ENCODE measurements at regions not wholly inside any gene's neighbourhood (a gene's known extent, or its start where the extent isn't known, plus 50 kb on each side); places are given as distances from the start of the nearest gene placed in this dataset.

DNA sequence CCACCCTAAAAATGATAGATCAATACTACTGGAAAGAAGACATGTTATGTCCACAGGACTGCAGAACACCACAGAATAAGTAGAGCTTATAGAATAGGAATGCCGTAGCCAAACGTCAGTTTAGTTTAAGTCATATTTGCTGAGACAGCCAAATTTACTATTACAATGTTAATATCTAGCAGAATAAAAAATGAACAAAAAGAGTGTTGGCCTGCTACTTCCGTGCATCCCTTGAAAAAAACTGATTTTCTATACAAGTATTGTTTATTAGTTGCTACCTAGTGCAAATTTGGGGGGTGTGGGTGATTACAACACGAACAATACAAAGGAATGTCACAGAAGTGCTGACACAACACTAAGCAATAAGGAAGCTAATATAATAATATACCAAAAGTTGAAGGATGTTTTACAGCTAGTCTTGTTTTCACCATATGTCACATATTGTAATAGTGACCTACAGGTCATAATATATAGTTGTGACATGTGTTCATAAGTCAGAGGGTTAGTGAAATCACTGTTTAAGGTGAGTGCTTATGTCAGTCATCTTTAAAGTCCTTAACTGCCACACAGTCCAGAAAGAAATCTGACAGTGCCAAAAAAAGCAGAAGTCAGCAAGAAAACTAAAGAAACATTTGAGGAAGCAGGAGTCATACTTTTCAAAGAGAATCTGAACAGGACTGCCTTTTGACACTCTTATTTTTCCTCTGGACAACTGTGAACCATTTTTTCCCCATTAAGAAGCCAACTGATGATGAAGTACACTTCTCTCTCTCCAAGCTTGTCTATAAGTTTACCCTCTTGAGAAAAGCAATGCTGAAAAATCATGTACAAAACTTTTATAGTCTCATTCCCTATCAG is 376.4 kb downstream of the ZEB2 start:
- H3K27ac ChIP-seq: no peak overlapping the region

DNA sequence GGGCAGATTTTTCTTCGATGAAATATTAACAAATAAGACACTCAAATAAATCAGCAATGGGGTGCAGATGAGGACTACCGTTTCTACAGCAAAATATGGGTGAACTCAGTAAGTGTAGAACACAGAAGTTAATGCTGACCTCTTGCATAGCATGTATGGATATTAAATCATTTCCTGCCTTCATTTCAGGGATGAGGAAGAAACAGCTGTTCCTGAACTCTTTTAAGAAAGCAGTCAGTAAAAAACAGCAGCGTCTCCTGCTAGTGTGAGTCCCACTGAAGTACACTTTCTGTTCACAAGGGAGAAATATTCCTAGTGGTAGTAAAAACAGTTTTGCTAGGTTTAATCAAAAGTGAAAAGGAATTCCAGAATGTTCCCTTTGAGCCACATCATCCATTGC is 379.0 kb downstream of the ZEB2 start:
- no peaks in the 10 kb centered on the region for H3K9me3 ChIP-seq (ENCODE audit: severe bottlenecking)
- no peak overlapping the region for H3K4me3 ChIP-seq (ENCODE audit: low read depth, low read length)
- no peak overlapping the region for H3K27ac ChIP-seq
- H3K36me3 ChIP-seq: no peaks in the 10 kb centered on the region
- H3K27me3 ChIP-seq (ENCODE audit: insufficient read depth, low read depth, severe bottlenecking): no peaks in the 10 kb centered on the region
- DNase-seq: no peak
- TF ChIP-seq, protein P1, sequence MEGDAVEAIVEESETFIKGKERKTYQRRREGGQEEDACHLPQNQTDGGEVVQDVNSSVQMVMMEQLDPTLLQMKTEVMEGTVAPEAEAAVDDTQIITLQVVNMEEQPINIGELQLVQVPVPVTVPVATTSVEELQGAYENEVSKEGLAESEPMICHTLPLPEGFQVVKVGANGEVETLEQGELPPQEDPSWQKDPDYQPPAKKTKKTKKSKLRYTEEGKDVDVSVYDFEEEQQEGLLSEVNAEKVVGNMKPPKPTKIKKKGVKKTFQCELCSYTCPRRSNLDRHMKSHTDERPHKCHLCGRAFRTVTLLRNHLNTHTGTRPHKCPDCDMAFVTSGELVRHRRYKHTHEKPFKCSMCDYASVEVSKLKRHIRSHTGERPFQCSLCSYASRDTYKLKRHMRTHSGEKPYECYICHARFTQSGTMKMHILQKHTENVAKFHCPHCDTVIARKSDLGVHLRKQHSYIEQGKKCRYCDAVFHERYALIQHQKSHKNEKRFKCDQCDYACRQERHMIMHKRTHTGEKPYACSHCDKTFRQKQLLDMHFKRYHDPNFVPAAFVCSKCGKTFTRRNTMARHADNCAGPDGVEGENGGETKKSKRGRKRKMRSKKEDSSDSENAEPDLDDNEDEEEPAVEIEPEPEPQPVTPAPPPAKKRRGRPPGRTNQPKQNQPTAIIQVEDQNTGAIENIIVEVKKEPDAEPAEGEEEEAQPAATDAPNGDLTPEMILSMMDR (IDR thresholded peaks at IDR 0.05; ENCODE audit: low read depth, low read length): no peak

More for the DNA sequence above, 376.4 kb downstream of the ZEB2 start:
- no peak overlapping the region for H3K4me3 ChIP-seq (ENCODE audit: low read depth, low read length)
- H3K9me3 ChIP-seq (ENCODE audit: severe bottlenecking): no peaks in the 10 kb centered on the region
- no peaks in the 10 kb centered on the region for H3K27me3 ChIP-seq (ENCODE audit: insufficient read depth, low read depth, severe bottlenecking)
- no peaks in the 10 kb centered on the region for H3K36me3 ChIP-seq
- TF ChIP-seq, protein P1 (IDR thresholded peaks at IDR 0.05; ENCODE audit: low read depth, low read length): no peak
- no peak for DNase-seq

DNA sequence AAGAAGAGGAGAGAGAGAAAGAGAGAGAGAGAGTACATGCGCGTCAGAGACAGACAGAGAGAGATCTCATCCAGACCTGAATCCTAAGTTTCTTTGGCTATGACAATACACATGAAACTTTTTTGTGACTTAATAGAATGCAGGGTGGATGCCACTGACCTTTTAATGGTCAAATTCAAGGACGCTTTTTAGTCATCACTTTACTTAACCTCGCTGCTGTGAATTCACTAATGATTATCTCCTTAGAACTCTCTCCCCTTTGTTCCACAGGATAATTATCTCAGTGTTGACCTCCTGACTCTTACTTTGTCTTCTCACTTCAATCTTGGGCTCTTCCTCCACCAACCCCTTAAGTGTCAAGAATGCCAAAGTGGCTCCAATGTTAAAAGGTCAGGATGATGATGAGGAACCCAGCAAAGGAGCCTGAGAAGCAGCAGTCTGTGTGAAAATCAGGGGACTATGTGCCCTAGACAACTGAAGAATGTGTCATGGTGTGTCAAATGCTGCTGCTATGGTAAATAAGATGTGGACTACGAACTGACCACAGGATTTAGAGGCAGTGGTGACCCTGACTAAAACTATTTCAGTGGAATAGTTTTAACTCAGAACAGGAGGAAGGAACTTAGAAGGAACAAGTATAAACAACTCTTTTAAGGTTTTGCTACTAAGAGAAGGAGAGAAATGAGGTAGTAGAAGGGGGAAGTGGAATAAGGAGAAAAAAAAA is 382.1 kb downstream of the ZEB2 start:
- no peak overlapping the region for H3K27ac ChIP-seq
- H3K9me3 ChIP-seq (ENCODE audit: severe bottlenecking): no peaks in the 10 kb centered on the region
- TF ChIP-seq, protein P1 (IDR thresholded peaks at IDR 0.05; ENCODE audit: low read depth, low read length): no peak
- H3K36me3 ChIP-seq: no peaks in the 10 kb centered on the region
- DNase-seq: no peak
- no peaks in the 10 kb centered on the region for H3K27me3 ChIP-seq (ENCODE audit: insufficient read depth, low read depth, severe bottlenecking)
- H3K4me3 ChIP-seq (ENCODE audit: low read depth, low read length): no peak overlapping the region

DNA sequence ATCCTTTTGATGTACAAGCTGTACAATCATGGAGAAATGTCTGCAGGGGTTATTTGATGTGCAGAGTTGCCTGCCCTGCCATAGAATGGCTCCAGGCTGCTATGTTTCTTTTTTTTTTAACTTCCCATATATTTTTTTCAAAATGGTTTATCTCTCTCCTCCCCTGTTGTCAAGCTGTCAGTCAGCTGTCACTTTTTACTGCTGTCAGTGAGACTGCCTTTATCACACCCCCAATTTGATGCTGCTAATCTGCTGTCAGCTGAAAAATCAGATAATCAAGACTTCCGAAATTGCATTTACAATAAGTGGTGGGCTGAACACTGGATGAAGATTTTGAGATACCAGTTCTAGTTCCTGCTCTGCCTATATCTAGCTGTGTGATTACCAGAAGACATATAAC is 382.6 kb downstream of the ZEB2 start:
- Histone ChIP-seq H3K9me3 (ENCODE audit: severe bottlenecking) (no peaks in the 10 kb centered on the region), H3K4me3 (ENCODE audit: low read depth, low read length) (no peak overlapping the region), H3K36me3 (no peaks in the 10 kb centered on the region), H3K27me3 (ENCODE audit: insufficient read depth, low read depth, severe bottlenecking) (no peaks in the 10 kb centered on the region), H3K27ac (no peak overlapping the region)
- TF ChIP-seq, protein P1 (IDR thresholded peaks at IDR 0.05; ENCODE audit: low read depth, low read length): no peak
- no peak for DNase-seq

DNA sequence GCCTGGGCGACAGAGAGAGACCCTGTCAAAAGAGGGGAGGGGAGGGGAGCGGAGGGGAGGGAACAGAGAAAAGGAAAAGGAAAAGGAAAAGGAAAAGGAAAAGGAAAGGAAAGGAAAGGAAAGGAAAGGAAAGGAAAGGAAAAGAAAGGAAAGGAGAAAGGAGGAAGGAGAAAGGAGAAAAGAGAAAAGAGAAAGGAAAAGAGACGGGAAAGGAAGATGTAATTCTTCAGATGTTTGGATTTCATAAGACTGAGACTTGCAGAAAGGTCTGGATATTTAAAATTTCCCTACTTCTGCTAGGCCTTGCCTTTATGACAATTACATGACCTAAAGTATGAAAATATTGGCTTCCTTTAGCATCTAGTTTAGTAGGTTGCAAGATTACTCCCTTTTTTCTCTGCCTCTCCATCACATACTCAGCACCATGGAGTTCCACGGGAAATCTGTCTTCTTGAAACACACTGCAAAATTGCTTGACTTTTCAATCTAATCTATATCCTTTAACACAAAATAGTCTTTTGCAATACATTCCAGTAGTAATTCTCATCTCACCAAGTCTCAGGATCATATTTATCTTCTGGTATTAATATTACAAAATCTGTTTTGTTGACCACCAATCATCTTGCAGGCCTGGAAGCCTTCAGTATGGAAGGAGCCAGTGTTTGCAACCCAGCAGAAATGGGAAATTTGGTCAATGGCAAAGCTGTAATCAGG is 383.5 kb downstream of the ZEB2 start:
- Histone ChIP-seq H3K4me3 (ENCODE audit: low read depth, low read length) (no peak overlapping the region), H3K27ac (no peak overlapping the region), H3K36me3 (no peaks in the 10 kb centered on the region), H3K27me3 (ENCODE audit: insufficient read depth, low read depth, severe bottlenecking) (no peaks in the 10 kb centered on the region), H3K9me3 (ENCODE audit: severe bottlenecking) (no peaks in the 10 kb centered on the region)
- TF ChIP-seq, protein P1 (IDR thresholded peaks at IDR 0.05; ENCODE audit: low read depth, low read length): no peak
- no peak for DNase-seq

All from WERI-Rb-1 (cell line).